ENCODE measurements at regions not wholly inside any gene's neighbourhood (a gene's known extent, or its start where the extent isn't known, plus 50 kb on each side); places are given as distances from the start of the nearest gene placed in this dataset.

DNA sequence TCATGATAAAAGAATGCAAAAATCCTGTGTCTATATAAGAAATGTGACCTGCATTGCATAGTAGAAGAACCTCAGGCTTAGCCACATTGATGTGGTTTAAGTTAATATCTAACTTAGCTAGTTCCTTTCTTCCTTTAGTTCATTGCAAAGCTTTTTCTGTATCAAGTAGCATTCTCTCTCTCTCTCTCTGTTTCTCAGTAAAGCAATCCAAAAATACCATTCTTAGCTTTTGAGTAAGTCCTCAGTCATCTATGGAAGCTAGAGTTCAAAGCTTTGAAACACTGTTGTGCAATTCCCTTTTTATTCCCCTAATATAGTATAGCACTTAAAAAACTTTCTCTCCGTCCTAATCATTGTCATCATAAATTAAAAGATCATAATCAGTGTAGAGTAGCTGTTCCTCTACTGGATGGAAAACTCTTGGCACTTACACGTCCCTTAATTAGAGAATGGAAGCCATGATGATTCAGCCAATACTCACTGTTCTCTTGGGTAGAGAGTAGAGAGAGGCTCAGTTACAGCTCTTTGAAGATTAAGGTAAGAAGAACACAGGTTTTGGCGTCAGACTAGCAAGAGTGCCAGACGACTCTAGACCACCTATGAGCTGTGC is 350.3 kb upstream of the LYPLAL1 start:
- H3K4me3 ChIP-seq = no peak overlapping the region
- no peaks in the 10 kb centered on the region for H3K4me1 ChIP-seq (replicated peaks in 1 of 2; ENCODE audit: control insufficient read depth in 2 of 2, insufficient read depth in 2 of 2, low read length in 2 of 2)
- H3K9ac ChIP-seq (ENCODE audit: insufficient read depth in 1 of 2, low read depth in 2 of 2, low read length in 2 of 2) = no peak overlapping the region
- no peak overlapping the region for H3K27ac ChIP-seq (ENCODE audit: extremely low read depth, low read depth, low read length)
- H3K9me3 ChIP-seq (replicated peaks; ENCODE audit: control insufficient read depth, insufficient read depth, low read depth, low read length) = no peaks in the 10 kb centered on the region; the same call in 1 of the 2 replicates
- H4K20me1 ChIP-seq (replicated peaks; ENCODE audit: control insufficient read depth, insufficient read depth, low read length) = no peaks in the 10 kb centered on the region
- intact Hi-C loops (cut with micrococcal nuclease) (no loop called here), in situ Hi-C loops (cut with MboI) (no loop called here)
- FAIRE-seq = no peak
- H3K4me2 ChIP-seq (ENCODE audit: insufficient read depth, low read length) = no peak overlapping the region
- no peaks in the 10 kb centered on the region for H3K36me3 ChIP-seq (ENCODE audit: control insufficient read depth, insufficient read depth, low read length)
- ATAC-seq = no peak
- H3K79me2 ChIP-seq (ENCODE audit: control insufficient read depth, insufficient read depth, low read length) = no peaks in the 10 kb centered on the region
- ChIA-PET POLR2A (no interaction called here), CTCF (ENCODE audit: low intra/inter-chr PET ratio) (no interaction called here)
- no peak for DNase-seq (ENCODE audit: extremely low read depth in 1 of 4, low spot score in 3 of 4)
- no peaks in the 10 kb centered on the region for H3K9me1 ChIP-seq (ENCODE audit: control insufficient read depth, insufficient read depth, low read length)
- no peak overlapping the region for H2AFZ ChIP-seq (ENCODE audit: low read depth, low read length)
- TF ChIP-seq U2AF1 (optimal IDR thresholded peaks at IDR 0.05; ENCODE audit: low read depth, low read length) (no peak), TRIM24 (IDR thresholded peaks at IDR 0.05) (no peak), EP400 (IDR thresholded peaks at IDR 0.05) (no peak), PHF20 (IDR thresholded peaks at IDR 0.05; ENCODE audit: partially characterized antibody) (no peak), RFX1 (IDR thresholded peaks at IDR 0.05) (no peak), ZNF23 (CRISPR knock-in tag; IDR thresholded peaks at IDR 0.05) (no peak), ZNF511 (CRISPR knock-in tag; IDR thresholded peaks at IDR 0.05) (no peak), ZNF282 (CRISPR knock-in tag; IDR thresholded peaks at IDR 0.05) (no peak), SMARCA5 (IDR thresholded peaks at IDR 0.05) (no peak), PML (IDR thresholded peaks at IDR 0.05; ENCODE audit: low read length) (no peak), SRSF3 (IDR thresholded peaks at IDR 0.05; ENCODE audit: insufficient read depth, low read length) (no peak)
- TF ChIP-seq, protein P1, sequence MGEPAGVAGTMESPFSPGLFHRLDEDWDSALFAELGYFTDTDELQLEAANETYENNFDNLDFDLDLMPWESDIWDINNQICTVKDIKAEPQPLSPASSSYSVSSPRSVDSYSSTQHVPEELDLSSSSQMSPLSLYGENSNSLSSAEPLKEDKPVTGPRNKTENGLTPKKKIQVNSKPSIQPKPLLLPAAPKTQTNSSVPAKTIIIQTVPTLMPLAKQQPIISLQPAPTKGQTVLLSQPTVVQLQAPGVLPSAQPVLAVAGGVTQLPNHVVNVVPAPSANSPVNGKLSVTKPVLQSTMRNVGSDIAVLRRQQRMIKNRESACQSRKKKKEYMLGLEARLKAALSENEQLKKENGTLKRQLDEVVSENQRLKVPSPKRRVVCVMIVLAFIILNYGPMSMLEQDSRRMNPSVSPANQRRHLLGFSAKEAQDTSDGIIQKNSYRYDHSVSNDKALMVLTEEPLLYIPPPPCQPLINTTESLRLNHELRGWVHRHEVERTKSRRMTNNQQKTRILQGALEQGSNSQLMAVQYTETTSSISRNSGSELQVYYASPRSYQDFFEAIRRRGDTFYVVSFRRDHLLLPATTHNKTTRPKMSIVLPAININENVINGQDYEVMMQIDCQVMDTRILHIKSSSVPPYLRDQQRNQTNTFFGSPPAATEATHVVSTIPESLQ (CRISPR knock-in tag; IDR thresholded peaks at IDR 0.05) = no peak
- 0% methylated on average over 4 of the region's 4 CpGs for WGBS (ENCODE audit: insufficient coverage, low coverage, missing lambda C conversion rate)
- no peaks in the 10 kb centered on the region for H3K27me3 ChIP-seq (ENCODE audit: control insufficient read depth in 2 of 2, insufficient read depth in 2 of 2, low read length in 2 of 2)
- no TSS peak for BruUV-seq (replicated peaks)
